GM12891 (cell line): ENCODE measurements at regions not wholly inside any gene's neighbourhood (a gene's known extent, or its start where the extent isn't known, plus 50 kb on each side); places are given as distances from the start of the nearest gene placed in this dataset.
"Not testable (repeated sequence)": the region's sequence is repeated elsewhere in the genome, so short reads cannot be mapped to it uniquely, and the experiment has no call there.

Source experiments
- DNase-seq: peaks from one replicate; pipeline ENCODE4 v3.0.0; 2011; ENCODE audit warnings: low spot score; ENCODE audit not compliant: insufficient read length
- FAIRE-seq: peaks from 2 replicates; lab custom pipeline; 2011; peaks lifted over from hg19 to GRCh38; lab: Jason Lieb, UNC
- PAX5 ChIP-seq: IDR thresholded peaks from 2 replicates; pipeline ENCODE4 v1.6.1; 2011; ENCODE audit warnings: low read length, moderate library complexity, mild to moderate bottlenecking; ENCODE audit not compliant: insufficient read depth, severe bottlenecking
- POLR2A ChIP-seq: IDR thresholded peaks from 2 replicates; pipeline ENCODE4 v1.6.1; 2011; ENCODE audit warnings: low read depth, low read length, control low read depth
- POLR2AphosphoS5 ChIP-seq: IDR thresholded peaks from 2 replicates; pipeline ENCODE4 v1.6.1; 2011; ENCODE audit warnings: low read depth, low read length, control low read depth
- POU2F2 ChIP-seq: IDR thresholded peaks from 2 replicates; pipeline ENCODE4 v1.6.1; 2011; ENCODE audit warnings: low read depth, mild to moderate bottlenecking, control low read depth, low read length, moderate library complexity
- SPI1 ChIP-seq: IDR thresholded peaks from 2 replicates; pipeline ENCODE4 v1.6.1; 2011; ENCODE audit warnings: low read depth, low read length, control low read depth
- TAF1 ChIP-seq: IDR thresholded peaks from 2 replicates; pipeline ENCODE4 v1.6.1; 2011; ENCODE audit warnings: low read depth, low read length, control low read depth

- FAIRE-seq (no peak), DNase-seq (no peak)
- no peak for TF ChIP-seq PAX5
- TF ChIP-seq POLR2A = no peak
- no peak for TF ChIP-seq SPI1
- TF ChIP-seq TAF1 = no peak
- TF ChIP-seq POLR2AphosphoS5 = no peak
- TF ChIP-seq POU2F2 = no peak
Measured at GRCh38 chr12:105654606-105655005, 324.1 kb downstream of the C12orf75 start.

GRCh38 chr12:105658389-105658788 is 327.9 kb downstream of the C12orf75 start:
- DNase-seq = no peak
- no peak for FAIRE-seq
- no peak for TF ChIP-seq POU2F2
- TF ChIP-seq POLR2A = no peak
- TF ChIP-seq TAF1 = no peak
- no peak for TF ChIP-seq PAX5
- TF ChIP-seq POLR2AphosphoS5 = no peak
- no peak for TF ChIP-seq SPI1

DNA sequence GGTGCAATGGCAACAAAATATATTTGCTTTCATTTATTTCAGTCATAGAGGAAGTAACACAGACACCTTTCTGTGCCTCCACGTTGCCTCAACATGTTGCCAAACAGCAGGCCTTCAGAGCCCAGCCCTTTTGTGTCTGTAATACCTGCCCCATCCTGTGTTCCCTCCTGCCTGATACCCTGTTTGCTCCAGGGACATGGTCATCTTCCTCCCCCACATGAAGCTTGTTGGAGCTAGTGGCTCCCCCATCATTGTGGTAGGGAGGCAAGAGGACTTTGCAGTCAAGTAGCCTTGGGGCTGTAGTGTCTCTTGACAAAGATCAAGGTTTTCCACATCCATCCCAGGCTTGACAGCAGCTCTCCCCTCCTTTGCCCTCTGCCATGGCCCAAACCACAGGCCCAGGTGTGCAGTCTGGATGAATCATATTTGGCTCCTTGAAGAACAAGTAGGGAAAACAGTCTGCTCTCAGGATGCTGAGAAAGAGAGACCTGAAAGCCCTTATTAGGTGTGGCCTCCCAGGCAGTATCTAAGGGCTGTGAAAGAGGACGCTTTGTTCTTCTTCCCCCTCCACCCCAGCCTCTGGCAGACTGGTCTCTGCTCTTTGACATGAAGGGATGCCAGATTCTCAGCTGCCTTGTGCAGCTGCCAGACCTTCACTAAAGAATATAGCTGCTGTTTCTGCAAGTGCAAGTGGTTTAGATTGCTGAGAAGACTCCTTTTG is 329.0 kb downstream of the C12orf75 start:
- no peak for TF ChIP-seq POU2F2
- TF ChIP-seq POLR2A = no peak
- no peak for TF ChIP-seq TAF1
- no peak for TF ChIP-seq PAX5
- no peak for TF ChIP-seq POLR2AphosphoS5
- TF ChIP-seq SPI1 = no peak
- FAIRE-seq (no peak), DNase-seq (no peak)

GRCh38 chr12:105664765-105665164 is 334.3 kb downstream of the C12orf75 start:
- not testable (repeated sequence) for DNase-seq, FAIRE-seq

DNA sequence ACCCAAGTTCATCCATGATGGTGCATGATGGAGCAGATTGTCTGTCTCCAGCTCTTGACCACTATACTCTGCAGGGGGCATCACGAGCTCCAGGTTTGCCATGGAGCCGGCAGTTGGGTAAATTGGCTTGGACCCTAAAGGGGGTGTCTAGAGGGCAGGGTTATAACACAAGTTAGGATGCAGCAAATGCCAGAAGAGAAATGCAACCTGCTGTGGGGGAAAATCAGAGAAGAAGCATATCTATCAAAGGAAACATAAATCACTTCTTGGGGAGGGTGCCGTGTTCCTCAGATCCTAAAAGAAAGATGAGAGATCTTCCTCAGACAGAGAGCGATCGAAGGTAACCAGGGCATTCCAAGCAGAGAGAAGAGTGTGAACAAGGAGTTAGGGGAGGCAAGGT is 334.9 kb downstream of the C12orf75 start:
- FAIRE-seq (no peak), DNase-seq (no peak)
- TF ChIP-seq PAX5 (no peak), POLR2A (no peak), POU2F2 (no peak), TAF1 (no peak), SPI1 (no peak), POLR2AphosphoS5 (no peak)

DNA sequence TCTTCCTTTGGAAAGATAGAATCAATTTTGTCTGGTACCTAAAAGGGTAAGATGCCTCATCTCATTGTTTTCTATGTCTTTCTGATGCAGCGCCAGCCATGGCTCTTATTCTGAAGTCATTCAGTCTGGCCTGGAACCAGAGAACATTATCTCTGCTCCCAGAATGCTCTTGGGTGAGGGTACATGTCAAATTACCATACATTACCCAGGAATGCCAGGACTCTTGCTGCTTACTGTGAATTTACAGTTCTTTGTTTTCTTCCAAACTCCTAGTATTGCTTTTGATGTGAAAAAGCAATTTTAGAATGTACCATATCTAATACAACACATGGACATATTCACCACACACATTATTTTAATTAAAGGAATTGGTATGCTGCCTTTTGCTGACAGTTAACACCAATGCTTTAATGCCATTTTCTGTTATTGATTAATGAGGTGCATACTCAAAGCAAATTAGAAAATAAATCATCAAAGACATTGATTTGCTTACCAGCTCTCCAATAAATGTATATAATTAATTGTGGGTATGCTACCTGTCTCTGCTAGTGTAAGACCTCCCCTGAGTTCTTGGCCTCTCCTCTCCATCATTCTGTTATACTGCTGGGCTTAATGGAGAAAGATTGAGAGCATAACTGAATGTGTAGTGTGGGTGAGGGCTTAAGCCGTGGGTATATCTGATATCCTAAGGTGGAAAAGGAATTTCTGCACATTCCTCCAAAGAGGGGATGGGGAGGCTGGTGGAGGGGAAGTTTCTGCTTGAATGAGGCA is 337.7 kb downstream of the C12orf75 start:
- TF ChIP-seq PAX5 = no peak
- no peak for TF ChIP-seq POLR2AphosphoS5
- TF ChIP-seq SPI1 = no peak
- no peak for TF ChIP-seq TAF1
- TF ChIP-seq POLR2A = no peak
- no peak for TF ChIP-seq POU2F2
- DNase-seq (no peak), FAIRE-seq (no peak)

GRCh38 chr12:105670672-105671071 is 340.2 kb downstream of the C12orf75 start:
- TF ChIP-seq PAX5 (no peak), POU2F2 (no peak), POLR2AphosphoS5 (no peak), SPI1 (no peak), TAF1 (no peak), POLR2A (no peak)
- no peak for DNase-seq
- no peak for FAIRE-seq

- FAIRE-seq (no peak), DNase-seq (no peak)
- TF ChIP-seq POU2F2 (no peak), POLR2AphosphoS5 (no peak), TAF1 (no peak), SPI1 (no peak), PAX5 (no peak), POLR2A (no peak)
Measured at GRCh38 chr12:105671720-105672119, 341.2 kb downstream of the C12orf75 start.

DNA sequence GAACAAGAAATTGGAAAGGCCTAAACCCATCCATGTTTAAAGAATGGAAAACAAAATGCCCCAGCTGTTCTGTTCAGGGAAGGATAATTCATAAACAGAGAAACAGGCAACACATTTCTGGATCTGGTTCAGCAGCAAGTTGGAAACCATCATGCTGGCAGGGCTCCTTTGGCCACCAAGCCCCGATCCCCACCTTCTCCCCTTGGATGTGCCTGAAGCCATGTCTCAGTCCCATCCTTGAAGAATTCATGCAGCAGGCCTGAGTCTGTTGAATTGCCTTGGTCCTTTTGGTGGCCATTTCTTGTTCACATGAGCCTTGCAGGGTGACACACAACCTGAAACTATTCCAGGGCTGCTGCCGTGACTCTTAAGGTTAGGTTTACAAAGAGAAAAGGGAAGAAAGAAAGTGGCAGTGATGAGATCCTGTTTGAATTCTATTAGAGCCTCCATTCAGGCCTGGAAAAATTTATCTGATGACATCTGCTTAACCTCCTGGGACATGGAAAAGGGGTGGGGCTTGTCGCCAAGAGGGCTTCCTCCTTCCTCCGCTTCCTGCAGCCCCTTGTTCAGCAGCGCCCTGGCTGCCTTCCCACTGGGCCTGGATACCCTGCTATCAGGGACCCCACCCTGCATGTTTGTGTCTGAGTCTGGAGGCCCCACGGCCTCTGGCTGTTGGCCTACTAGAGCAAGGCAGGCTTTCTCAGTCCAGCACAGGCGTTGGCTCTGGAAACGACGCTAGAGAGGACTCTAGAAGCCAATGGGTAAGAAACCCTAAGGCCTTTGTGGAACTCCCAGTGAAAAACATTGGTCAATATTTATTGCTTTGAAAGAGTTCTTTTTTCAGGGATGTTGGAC is 341.9 kb downstream of the C12orf75 start:
- DNase-seq (no peak), FAIRE-seq (no peak)
- no peak for TF ChIP-seq PAX5
- TF ChIP-seq POU2F2 = no peak
